Prostate gland (tissue), 2 donors: ENCODE measurements at regions not wholly inside any gene's neighbourhood (a gene's known extent, or its start where the extent isn't known, plus 50 kb on each side); places are given as distances from the start of the nearest gene placed in this dataset.

ENCODE experiments used
- DNase-seq: peaks from one replicate; pipeline ENCODE4 v3.0.0-alpha.2; 2019; ENCODE audit warnings: low spot score
- H3K27ac ChIP-seq, 2 donors: fragments of 200-600 bp; sonication (generic); 2 replicates each; pipeline ENCODE4 v1.5.1; 2017 to 2019
- H3K27me3 ChIP-seq: fragments of 200-600 bp; sonication (generic); replicated peaks from 2 replicates; pipeline ENCODE4 v1.5.1; 2019; ENCODE audit not compliant: insufficient read depth
- H3K36me3 ChIP-seq, 2 donors: fragments of 200-600 bp; sonication (generic); 1 replicate in 1 of 2; 2 replicates in 1 of 2; pipeline versions ENCODE4 v1.5.1 to v1.8.1; 2017 to 2019
- H3K4me1 ChIP-seq: fragments of 200-600 bp; sonication (generic); replicated peaks from 2 replicates; pipeline ENCODE4 v1.5.1; 2019
- H3K4me3 ChIP-seq, 2 donors: fragments of 200-600 bp; sonication (generic); 2 replicates each; pipeline ENCODE4 v1.5.1; 2017 to 2019
- H3K9me3 ChIP-seq: fragments of 200-600 bp; sonication (generic); 2 replicates; pipeline ENCODE4 v1.5.1; 2017
- POLR2A ChIP-seq: fragments of 450-650 bp; IDR thresholded peaks from one replicate; pipeline ENCODE4 v1.6.1; 2016; ENCODE audit warnings: antibody characterized with exemption, mild to moderate bottlenecking
- POLR2AphosphoS5 ChIP-seq: sonication (generic); formaldehyde crosslinking; IDR thresholded peaks from one replicate; pipeline ENCODE4 v1.6.1; 2017; ENCODE audit warnings: antibody characterized with exemption
- WGBS: methylation state at CpG from one replicate; pipeline ENCODE4 v1.1.5; 2018; 5-methylcytosine and 5-hydroxymethylcytosine counted together
- intact Hi-C: fragments of 100-400 bp; cut with DNase I; formaldehyde crosslinking; loops from one replicate; pipeline ENCODE4 v1.14.2; 2022
- TF ChIP-seq, protein P1 (sequence below), 4 experiments: fragments of 200-600 bp in 2 of 4; fragments of 450-650 bp in 2 of 4; sonication (generic) in 2 of 4; IDR thresholded peaks; 1 replicate in 3 of 4; 2 replicates in 1 of 4; pipeline ENCODE4 v1.5.1; 2016 to 2019; ENCODE audit warnings: antibody characterized with exemption in 4 of 4, mild to moderate bottlenecking in 2 of 4, moderate library complexity in 2 of 4

DNA sequence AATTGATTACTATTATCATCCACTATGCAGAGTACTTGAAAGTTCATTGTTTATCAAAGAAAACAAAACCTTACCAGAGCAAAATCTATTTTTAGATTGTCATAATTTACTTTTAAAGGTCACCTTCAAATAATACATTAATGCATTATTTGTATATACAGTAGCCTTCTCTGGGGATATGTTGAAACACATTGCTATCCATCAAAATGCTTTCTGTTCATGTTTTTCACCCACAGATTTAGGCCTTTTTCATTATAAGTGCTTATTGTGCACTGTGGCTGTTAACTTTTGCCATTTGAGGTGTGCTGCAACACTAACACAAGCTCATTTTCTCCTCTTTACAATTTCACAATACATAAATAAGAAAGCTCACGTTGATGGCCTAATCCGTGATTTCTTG lies 74.1 kb upstream of the ANKRD50 start:
- DNase-seq = no peak
- intact Hi-C loops = no loop called here
- 90% methylated on average over 2 of the region's 2 CpGs for WGBS
- H3K27me3 ChIP-seq = no peaks in the 10 kb centered on the region
- no peak overlapping the region for H3K27ac ChIP-seq
- H3K4me1 ChIP-seq = no peaks in the 10 kb centered on the region
- TF ChIP-seq, protein P1, sequence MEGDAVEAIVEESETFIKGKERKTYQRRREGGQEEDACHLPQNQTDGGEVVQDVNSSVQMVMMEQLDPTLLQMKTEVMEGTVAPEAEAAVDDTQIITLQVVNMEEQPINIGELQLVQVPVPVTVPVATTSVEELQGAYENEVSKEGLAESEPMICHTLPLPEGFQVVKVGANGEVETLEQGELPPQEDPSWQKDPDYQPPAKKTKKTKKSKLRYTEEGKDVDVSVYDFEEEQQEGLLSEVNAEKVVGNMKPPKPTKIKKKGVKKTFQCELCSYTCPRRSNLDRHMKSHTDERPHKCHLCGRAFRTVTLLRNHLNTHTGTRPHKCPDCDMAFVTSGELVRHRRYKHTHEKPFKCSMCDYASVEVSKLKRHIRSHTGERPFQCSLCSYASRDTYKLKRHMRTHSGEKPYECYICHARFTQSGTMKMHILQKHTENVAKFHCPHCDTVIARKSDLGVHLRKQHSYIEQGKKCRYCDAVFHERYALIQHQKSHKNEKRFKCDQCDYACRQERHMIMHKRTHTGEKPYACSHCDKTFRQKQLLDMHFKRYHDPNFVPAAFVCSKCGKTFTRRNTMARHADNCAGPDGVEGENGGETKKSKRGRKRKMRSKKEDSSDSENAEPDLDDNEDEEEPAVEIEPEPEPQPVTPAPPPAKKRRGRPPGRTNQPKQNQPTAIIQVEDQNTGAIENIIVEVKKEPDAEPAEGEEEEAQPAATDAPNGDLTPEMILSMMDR (IDR thresholded peaks at IDR 0.05) = no peak
- TF ChIP-seq POLR2AphosphoS5 (no peak), POLR2A (no peak)
- H3K9me3 ChIP-seq = no peaks in the 10 kb centered on the region
- H3K36me3 ChIP-seq = no peaks in the 10 kb centered on the region
- no peak overlapping the region for H3K4me3 ChIP-seq

DNA sequence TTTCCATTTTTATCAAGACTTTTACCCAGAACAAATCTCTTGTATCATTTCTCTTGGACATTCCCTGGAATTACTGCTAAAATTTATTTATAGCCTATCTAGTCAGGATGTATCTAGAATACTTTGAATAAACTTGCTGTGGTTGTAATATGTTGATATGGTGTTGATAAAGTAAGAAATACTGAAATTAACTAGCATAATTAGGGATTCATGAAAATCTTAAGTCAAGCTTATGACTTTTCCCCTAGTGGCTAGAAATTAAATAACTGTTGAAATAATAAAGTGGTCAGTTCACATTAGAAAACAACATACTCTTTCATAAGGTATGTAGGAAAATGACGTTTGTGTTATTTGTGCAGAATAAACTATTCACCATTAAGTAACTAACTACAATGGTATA lies 73.1 kb upstream of the ANKRD50 start:
- no peak for TF ChIP-seq POLR2A
- TF ChIP-seq, protein P1 (IDR thresholded peaks at IDR 0.05) = peak in 1 of 4 experiments; percentile 27
- no peak overlapping the region for H3K27ac ChIP-seq
- DNase-seq = no peak
- WGBS = 61% methylated on average over 1 of the region's 1 CpG
- no peaks in the 10 kb centered on the region for H3K9me3 ChIP-seq
- intact Hi-C loops = no loop called here
- H3K4me3 ChIP-seq = no peak overlapping the region
- H3K36me3 ChIP-seq = no peaks in the 10 kb centered on the region
- no peaks in the 10 kb centered on the region for H3K4me1 ChIP-seq
- no peaks in the 10 kb centered on the region for H3K27me3 ChIP-seq

DNA sequence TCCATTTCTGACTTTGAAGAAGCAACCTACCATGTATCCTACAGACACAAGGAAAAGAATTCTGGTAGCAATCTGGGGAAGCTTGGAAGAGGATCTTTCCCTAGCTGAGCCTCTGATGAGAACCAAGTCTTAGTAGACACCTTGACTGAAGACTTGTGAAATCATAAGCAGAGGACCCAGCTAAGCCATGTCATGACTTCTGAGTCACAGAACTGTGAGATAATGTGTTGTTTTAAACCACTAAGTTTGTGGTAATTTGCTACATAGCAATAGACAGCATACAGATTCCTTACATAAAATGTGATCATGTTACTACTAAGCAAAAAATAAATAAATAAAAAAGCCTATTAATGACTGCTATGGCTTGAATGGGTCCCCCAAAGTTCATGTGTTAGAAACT lies 71.3 kb upstream of the ANKRD50 start:
- Histone ChIP-seq H3K36me3 (no peaks in the 10 kb centered on the region), H3K4me1 (no peaks in the 10 kb centered on the region), H3K27me3 (no peaks in the 10 kb centered on the region), H3K27ac (no peak overlapping the region), H3K9me3 (no peaks in the 10 kb centered on the region), H3K4me3 (no peak overlapping the region)
- intact Hi-C loops = no loop called here
- no peak for DNase-seq
- no peak for TF ChIP-seq POLR2AphosphoS5
- TF ChIP-seq, protein P1 (IDR thresholded peaks at IDR 0.05) = no peak
- TF ChIP-seq POLR2A = no peak

DNA sequence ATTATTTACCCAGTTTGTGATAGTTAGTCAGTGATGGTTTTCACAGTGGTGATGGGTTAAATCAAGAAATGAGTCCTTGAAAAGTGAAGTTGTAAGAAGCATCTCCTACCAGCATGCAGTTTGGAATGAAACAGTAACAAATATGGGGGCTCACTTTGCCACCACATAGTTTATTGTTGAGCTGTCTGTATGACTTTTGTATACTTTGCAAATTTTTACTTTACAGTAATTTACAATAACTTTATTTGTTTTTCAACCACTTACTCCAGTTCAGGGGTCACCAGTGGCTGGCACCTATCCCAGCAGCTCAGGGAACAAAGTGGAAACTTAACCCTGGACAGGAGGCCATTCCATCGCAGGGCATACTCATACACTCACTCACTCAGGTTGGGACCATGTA lies 64.5 kb upstream of the ANKRD50 start:
- 47% methylated on average over 1 of the region's 1 CpG for WGBS
- H3K9me3 ChIP-seq = no peaks in the 10 kb centered on the region
- H3K4me3 ChIP-seq = no peak overlapping the region
- DNase-seq = no peak
- H3K27me3 ChIP-seq = no peaks in the 10 kb centered on the region
- intact Hi-C loops = no loop called here
- no peaks in the 10 kb centered on the region for H3K36me3 ChIP-seq
- TF ChIP-seq POLR2A = no peak
- no peak for TF ChIP-seq POLR2AphosphoS5
- TF ChIP-seq, protein P1 (IDR thresholded peaks at IDR 0.05) = no peak
- no peak overlapping the region for H3K27ac ChIP-seq
- H3K4me1 ChIP-seq = no peaks in the 10 kb centered on the region

DNA sequence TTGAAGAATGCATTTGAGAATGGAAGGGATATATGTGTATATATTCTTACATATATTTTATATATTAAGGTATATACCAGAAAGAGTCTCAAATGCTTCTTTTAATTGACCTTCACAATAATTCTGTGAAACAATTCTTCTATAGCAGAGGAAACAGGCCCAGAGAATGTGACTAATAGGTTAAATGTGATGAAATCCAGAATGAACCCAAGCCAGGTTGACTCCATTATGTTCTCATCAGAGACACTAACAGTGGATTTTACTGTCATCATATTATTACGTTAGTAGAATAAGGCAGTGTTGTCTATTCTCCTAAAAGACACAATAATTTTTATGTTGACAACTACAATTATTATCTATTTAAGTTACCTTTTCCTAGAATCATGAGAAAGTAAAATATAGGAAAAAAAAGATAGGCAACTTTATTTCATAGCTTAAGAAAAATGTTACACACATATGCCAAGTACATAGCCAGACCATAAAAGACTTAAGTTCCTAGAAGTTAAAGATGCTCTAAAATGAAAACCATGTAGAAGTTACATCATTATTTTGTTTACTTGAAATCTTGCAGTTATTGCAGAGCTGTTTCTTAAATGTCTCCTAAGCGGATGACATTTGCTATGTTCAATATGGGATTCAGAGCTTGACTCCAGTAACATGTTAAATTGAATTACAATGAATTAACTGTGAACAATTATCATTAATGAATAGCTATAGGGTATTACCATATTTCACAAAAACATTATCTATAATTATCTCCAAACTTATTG lies 56.2 kb upstream of the ANKRD50 start:
- no peak overlapping the region for H3K27ac ChIP-seq
- no peaks in the 10 kb centered on the region for H3K27me3 ChIP-seq
- 82% methylated on average over 2 of the region's 2 CpGs for WGBS
- no peaks in the 10 kb centered on the region for H3K36me3 ChIP-seq
- no peaks in the 10 kb centered on the region for H3K4me1 ChIP-seq
- DNase-seq = no peak
- H3K9me3 ChIP-seq = no peaks in the 10 kb centered on the region
- TF ChIP-seq POLR2A = no peak
- TF ChIP-seq, protein P1 (IDR thresholded peaks at IDR 0.05) = no peak
- TF ChIP-seq POLR2AphosphoS5 = no peak
- intact Hi-C loops = no loop called here
- no peak overlapping the region for H3K4me3 ChIP-seq
